Muscle of arm (tissue), 1 donor: ENCODE measurements at regions not wholly inside any gene's neighbourhood (a gene's known extent, or its start where the extent isn't known, plus 50 kb on each side); places are given as distances from the start of the nearest gene placed in this dataset.
"Not testable (repeated sequence)": the region's sequence is repeated elsewhere in the genome, so short reads cannot be mapped to it uniquely, and the experiment has no call there.

ENCODE experiments used
- DNase-seq: peaks from one replicate; pipeline ENCODE4 v3.0.0-alpha.2; 2013

GRCh38 chr16:8062677-8063076 lies 527.6 kb downstream of the TMEM114 start:
- no peak for DNase-seq

GRCh38 chr16:8055761-8056160 lies 534.5 kb downstream of the TMEM114 start:
- no peak for DNase-seq

- no peak for DNase-seq
These were observed 536.9 kb downstream of the TMEM114 start for GRCh38 chr16:8053437-8053836.

GRCh38 chr16:8048433-8048832 lies 541.9 kb downstream of the TMEM114 start:
- no peak for DNase-seq

- no peak for DNase-seq
These were observed 542.6 kb downstream of the TMEM114 start for GRCh38 chr16:8047736-8048135.

DNA sequence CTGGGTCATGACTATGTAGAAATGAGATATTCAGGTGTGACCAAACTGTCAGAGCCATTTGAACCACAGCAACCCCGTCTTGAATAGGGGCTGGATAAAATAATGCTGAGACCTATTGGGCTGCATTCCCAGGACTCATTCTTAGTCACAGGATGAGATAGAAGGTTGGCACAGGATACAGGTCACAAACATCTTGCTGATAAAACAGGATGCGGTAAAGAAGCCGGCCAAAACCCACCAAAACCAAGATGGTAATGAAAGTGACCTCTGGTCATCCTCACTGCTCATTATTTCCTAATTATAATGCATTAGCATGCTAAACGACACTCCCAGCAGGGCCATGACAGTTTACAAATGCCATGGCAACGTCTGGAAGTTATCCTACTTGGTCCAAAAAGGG lies 545.5 kb downstream of the TMEM114 start:
- no peak for DNase-seq

GRCh38 chr16:8032406-8032805 lies 557.9 kb downstream of the TMEM114 start:
- no peak for DNase-seq

DNA sequence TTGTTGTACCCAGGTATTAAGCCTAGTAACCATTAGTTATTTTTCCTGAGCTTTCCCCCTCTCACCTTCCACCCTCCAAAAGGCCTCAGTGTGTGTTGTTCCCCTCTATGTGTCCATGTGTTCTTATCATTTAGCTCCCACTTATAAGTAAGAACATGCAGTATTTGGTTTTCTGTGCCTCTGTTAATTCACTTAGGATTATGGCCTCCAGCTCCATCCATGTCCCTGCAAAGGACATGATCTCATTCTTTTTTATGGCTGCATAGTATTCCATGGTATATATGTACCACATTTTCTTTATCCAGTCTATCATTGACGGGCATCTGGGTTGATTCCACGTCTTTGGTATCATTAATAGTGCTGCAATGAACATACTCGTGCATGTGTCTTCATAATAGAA lies 560.3 kb downstream of the TMEM114 start:
- DNase-seq: not testable (repeated sequence)

GRCh38 chr16:8026450-8026849 lies 563.9 kb downstream of the TMEM114 start:
- peak; percentile 15 for DNase-seq

DNA sequence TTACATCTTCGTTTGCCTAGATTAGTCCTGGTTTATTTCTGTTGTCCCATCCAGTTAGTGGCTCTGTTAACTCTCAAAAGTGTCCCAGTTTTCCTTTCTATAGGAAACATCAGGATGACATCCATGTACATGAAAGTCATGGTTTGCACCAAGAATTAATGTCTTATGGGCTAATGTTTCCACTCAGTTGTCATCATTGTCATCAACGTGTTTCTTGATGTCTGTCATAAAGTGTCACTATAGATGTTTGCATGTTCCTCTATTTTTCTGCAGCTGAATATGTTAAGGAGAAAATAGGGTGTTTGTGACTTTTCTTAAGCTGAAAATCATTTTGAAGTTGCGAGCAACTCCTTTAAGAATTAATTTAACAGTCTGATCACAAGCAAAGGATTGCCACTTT lies 567.0 kb downstream of the TMEM114 start:
- DNase-seq: no peak

DNA sequence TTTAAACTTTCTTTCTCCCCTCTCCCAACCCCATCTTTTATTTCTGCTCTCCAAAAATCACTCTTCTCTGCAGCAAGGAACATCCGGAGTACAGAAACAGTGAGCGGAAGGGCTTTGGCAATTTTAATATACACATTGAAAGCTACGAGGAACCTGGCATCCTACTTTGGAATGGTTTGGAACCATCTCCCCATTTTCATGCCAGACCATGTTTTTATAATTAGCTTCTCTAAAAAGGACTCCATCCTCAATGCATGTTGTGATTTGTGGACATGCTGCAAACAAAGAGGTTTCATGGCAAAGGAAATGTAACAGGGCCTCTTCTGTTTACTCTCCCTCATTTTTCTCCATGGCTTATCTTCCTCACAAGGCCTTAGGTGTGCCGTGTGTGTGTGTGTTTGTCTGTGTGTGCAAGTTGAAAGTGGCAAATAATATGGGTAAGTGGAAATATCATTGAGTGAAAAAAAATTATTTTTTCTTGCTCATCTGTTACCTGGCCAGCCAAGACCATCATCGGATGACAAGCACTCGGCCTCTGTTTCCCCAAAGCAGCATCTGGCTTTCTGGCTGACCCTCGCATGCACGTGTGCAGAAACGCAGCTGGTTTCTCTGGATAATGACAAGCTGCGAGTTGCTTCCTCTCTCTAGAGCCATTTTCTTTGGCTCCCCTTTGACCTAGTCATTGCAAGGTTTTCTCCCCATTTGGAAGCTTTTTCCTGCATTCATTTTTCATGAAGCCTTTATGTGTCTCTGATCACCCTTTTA lies 585.0 kb downstream of the TMEM114 start:
- DNase-seq: peak; percentile 67

- DNase-seq: no peak
These were observed 591.4 kb downstream of the TMEM114 start for GRCh38 chr16:7998789-7999453.

- no peak for DNase-seq
These were observed 592.3 kb downstream of the TMEM114 start for GRCh38 chr16:7997966-7998365.

DNA sequence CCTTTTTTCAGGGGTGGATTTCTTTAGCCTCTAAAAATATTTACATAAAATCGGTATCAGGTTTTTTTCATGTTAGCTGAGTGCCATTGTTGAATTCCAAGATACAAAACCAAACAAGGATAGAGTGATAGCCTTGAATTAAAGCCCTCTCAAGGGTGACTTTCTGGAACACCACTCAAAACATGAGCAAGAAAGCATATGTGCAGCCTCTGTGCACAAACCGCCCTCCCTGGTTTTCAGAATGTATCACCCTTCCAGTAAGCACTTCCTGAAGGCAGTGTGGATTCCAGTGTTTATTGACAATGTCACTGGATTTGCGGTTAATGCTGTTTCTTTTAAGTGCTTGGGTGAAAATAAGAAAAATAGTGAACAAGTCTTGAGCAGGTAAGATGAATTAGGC lies 597.7 kb downstream of the TMEM114 start:
- DNase-seq: no peak

- DNase-seq: no peak
These were observed 599.6 kb downstream of the TMEM114 start for GRCh38 chr16:7990626-7991260.

DNA sequence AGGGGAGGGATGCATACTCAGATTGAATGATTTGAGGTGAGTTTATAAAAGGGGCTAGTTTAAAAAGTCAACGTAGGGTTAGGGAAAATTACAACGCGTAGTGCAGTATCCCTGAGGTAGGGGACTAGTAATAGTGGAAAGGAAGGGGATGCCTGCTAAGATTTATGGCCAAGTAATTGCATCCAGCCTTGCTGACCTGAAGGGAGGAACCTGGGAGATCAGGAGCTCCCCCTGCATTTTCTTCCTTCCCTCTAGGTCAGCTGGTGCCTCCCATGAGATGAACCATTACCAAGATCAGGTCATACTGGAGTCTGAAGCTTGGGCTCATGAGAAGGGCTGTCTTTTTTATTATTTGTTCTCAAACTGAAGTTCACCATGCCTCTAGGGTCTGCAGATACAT lies 606.6 kb downstream of the TMEM114 start:
- DNase-seq: no peak

DNA sequence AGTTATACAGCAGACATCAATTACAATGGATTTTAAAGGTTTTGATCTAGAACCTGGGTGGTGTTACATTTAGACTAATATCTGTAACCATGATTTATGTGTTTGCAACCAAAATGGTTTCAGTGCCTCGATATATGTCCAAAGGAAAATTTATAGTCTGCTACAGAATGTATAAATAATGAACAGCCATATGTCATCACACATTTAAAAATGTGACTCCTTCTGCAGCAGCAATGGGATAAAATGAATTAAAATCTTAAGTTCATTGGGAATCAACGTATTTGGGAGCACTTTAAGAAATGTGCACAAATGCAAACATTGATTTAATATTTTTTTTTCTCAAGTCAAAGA lies 610.2 kb downstream of the TMEM114 start:
- no peak for DNase-seq

GRCh38 chr16:7979448-7980132 lies 610.7 kb downstream of the TMEM114 start:
- DNase-seq: no peak

DNA sequence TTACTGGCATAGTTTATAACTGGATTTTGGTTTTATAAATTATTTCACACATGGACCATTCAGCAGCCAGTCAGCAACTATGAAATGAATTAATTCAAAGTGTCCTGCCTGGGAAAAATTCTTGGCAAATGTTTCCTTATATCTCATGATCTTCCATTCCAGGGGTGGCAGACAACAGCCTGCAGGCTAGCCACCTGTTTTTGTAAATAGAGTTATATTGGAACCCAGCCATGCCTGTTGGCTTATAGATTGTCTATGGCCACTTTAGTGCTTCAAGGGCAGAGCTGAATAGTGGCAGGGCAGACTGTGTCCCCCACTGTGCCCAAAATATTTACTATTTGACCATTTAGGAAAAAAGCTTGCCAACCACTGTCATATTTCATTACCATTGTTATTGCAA lies 613.7 kb downstream of the TMEM114 start:
- no peak for DNase-seq

GRCh38 chr16:7976125-7976524 lies 614.2 kb downstream of the TMEM114 start:
- DNase-seq: no peak

- no peak for DNase-seq
These were observed 622.3 kb downstream of the TMEM114 start for GRCh38 chr16:7967996-7968509.

GRCh38 chr16:7964744-7965143 lies 625.6 kb downstream of the TMEM114 start:
- no peak for DNase-seq
